WTC11 (cell line): ENCODE measurements at regions not wholly inside any gene's neighbourhood (a gene's known extent, or its start where the extent isn't known, plus 50 kb on each side); places are given as distances from the start of the nearest gene placed in this dataset.

ENCODE experiments used
- ATAC-seq: fragments of 200-7000 bp; cut with Tn5 transposase; 2 replicates; pipeline ENCODE4 v1.10.0; 2021; ENCODE audit warnings: mild to moderate bottlenecking, moderate library complexity
- CTCF ChIA-PET: fragments of 300-600 bp; sonication (Branson Sonifier 250); formaldehyde crosslinking; loops from one replicate; lab custom pipeline; 2021; ENCODE audit warnings: antibody characterized with exemption; lab: Charles Lee
- POLR2A ChIA-PET: fragments of 350-600 bp; sonication (Branson Sonifier 250); formaldehyde crosslinking; loops from one replicate; lab custom pipeline; 2021; ENCODE audit warnings: antibody characterized with exemption; lab: Charles Lee
- DNase-seq: peaks from one replicate; pipeline ENCODE4 v3.0.0; 2021; ENCODE audit warnings: low spot score
- H3K27ac Mint-ChIP-seq: 2 replicates; pipeline ENCODE4 v1.8.0; 2021; ENCODE audit warnings: mixed read lengths
- H3K27me3 Mint-ChIP-seq: 2 replicates; pipeline ENCODE4 v1.8.0; 2021; ENCODE audit warnings: low read depth, mild to moderate bottlenecking, moderate library complexity, mixed read lengths
- H3K36me3 Mint-ChIP-seq: 2 replicates; pipeline ENCODE4 v1.8.0; 2021; ENCODE audit warnings: mixed read lengths
- H3K4me1 Mint-ChIP-seq: 2 replicates; pipeline ENCODE4 v1.8.0; 2022; ENCODE audit warnings: mixed read lengths
- H3K4me3 Mint-ChIP-seq: 2 replicates; pipeline ENCODE4 v1.8.0; 2021; ENCODE audit warnings: mild to moderate bottlenecking, moderate library complexity, mixed read lengths
- H3K9me3 Mint-ChIP-seq: 2 replicates; pipeline ENCODE4 v1.8.0; 2021; ENCODE audit warnings: mixed read lengths
- AFF4 ChIP-seq: sonication (generic); formaldehyde crosslinking; IDR thresholded peaks from 2 replicates; pipeline ENCODE4 v1.8.1; 2023; ENCODE audit warnings: mild to moderate bottlenecking, missing genetic modification reagents, borderline replicate concordance
- AR ChIP-seq: fragments of 250-450 bp; sonication (Bioruptor Pico); IDR thresholded peaks from 2 replicates; pipeline ENCODE4 v1.9.0; 2021; ENCODE audit warnings: mild to moderate bottlenecking
- ATF1 ChIP-seq: sonication (generic); formaldehyde crosslinking; IDR thresholded peaks from 2 replicates; pipeline ENCODE4 v1.8.1; 2023; ENCODE audit warnings: mild to moderate bottlenecking, moderate library complexity, missing genetic modification reagents
- ATF2 ChIP-seq: sonication (generic); formaldehyde crosslinking; IDR thresholded peaks from 2 replicates; pipeline ENCODE4 v1.8.1; 2022; ENCODE audit warnings: low read depth, missing genetic modification reagents, borderline replicate concordance
- ATF3 ChIP-seq: sonication (generic); formaldehyde crosslinking; conservative IDR thresholded peaks from 2 replicates; pipeline ENCODE4 v1.8.1; 2022; ENCODE audit warnings: mild to moderate bottlenecking, missing genetic modification reagents
- CREB1 ChIP-seq: sonication (generic); formaldehyde crosslinking; IDR thresholded peaks from 2 replicates; pipeline ENCODE4 v1.8.0; 2023; ENCODE audit warnings: mild to moderate bottlenecking, missing genetic modification reagents
- GTF2I ChIP-seq: fragments of 250-450 bp; sonication (Bioruptor Pico); conservative IDR thresholded peaks from 2 replicates; pipeline ENCODE4 v1.4.0; 2021; ENCODE audit warnings: mild to moderate bottlenecking
- HMGXB4 ChIP-seq: sonication (generic); formaldehyde crosslinking; IDR thresholded peaks from 2 replicates; pipeline ENCODE4 v1.8.1; 2023; ENCODE audit warnings: mild to moderate bottlenecking, moderate library complexity, missing genetic modification reagents
- MAX ChIP-seq: sonication (generic); formaldehyde crosslinking; IDR thresholded peaks from 2 replicates; pipeline ENCODE4 v1.8.0; 2022; ENCODE audit warnings: mild to moderate bottlenecking, missing genetic modification reagents
- NR3C1 ChIP-seq: sonication (generic); formaldehyde crosslinking; conservative IDR thresholded peaks from 2 replicates; pipeline ENCODE4 v1.8.1; 2023; ENCODE audit warnings: low read depth, mild to moderate bottlenecking, missing genetic modification reagents
- PREB ChIP-seq: sonication (generic); formaldehyde crosslinking; IDR thresholded peaks from 2 replicates; pipeline ENCODE4 v1.8.1; 2022; ENCODE audit warnings: mild to moderate bottlenecking, missing genetic modification reagents, moderate library complexity, borderline replicate concordance
- PRRX2 ChIP-seq: fragments of 250-450 bp; sonication (Bioruptor Pico); IDR thresholded peaks from 2 replicates; pipeline ENCODE4 v1.8.0; 2021; ENCODE audit warnings: mild to moderate bottlenecking
- SP1 ChIP-seq: sonication (generic); formaldehyde crosslinking; conservative IDR thresholded peaks from 2 replicates; pipeline ENCODE4 v1.8.1; 2022; ENCODE audit warnings: missing genetic modification reagents
- TCF7 ChIP-seq: sonication (generic); formaldehyde crosslinking; IDR thresholded peaks from 2 replicates; pipeline ENCODE4 v1.8.0; 2022; ENCODE audit warnings: mild to moderate bottlenecking, low read depth, missing genetic modification reagents, moderate library complexity
- ZBTB21 ChIP-seq: sonication (generic); formaldehyde crosslinking; IDR thresholded peaks from 2 replicates; pipeline ENCODE4 v1.8.1; 2023; ENCODE audit warnings: mild to moderate bottlenecking, missing genetic modification reagents, borderline replicate concordance
- ZNF232 ChIP-seq: sonication (generic); formaldehyde crosslinking; IDR thresholded peaks from 2 replicates; pipeline ENCODE4 v1.8.0; 2022; ENCODE audit warnings: mild to moderate bottlenecking, missing genetic modification reagents
- ZNF281 ChIP-seq: sonication (generic); formaldehyde crosslinking; IDR thresholded peaks from 2 replicates; pipeline ENCODE4 v1.8.0; 2023; ENCODE audit warnings: mild to moderate bottlenecking, missing genetic modification reagents

GRCh38 chr1:178023181-178023618 lies 53.3 kb upstream of the SEC16B start (continued):
- no peak for TF ChIP-seq ZNF232
- TF ChIP-seq ATF2 (CRISPR knock-in tag), result no peak
- no peak for TF ChIP-seq AR (CRISPR knock-in tag)
- TF ChIP-seq CREB1 (CRISPR knock-in tag), result no peak
- TF ChIP-seq MAX (CRISPR knock-in tag), result no peak
- TF ChIP-seq PRRX2, result no peak
- TF ChIP-seq AFF4 (CRISPR knock-in tag), result no peak
- TF ChIP-seq NR3C1, result no peak
- no peak for TF ChIP-seq ZNF281

GRCh38 chr1:178024504-178024903 lies 54.6 kb upstream of the SEC16B start:
- H3K4me1 Mint-ChIP-seq, result no peaks in the 10 kb centered on the region
- peaks cover 5% of the 10 kb centered on the region; the same call in 1 of the 2 replicates for H3K36me3 Mint-ChIP-seq
- ChIA-PET POLR2A (no interaction called here), CTCF (no interaction called here)
- H3K9me3 Mint-ChIP-seq, result peaks cover 4% of the 10 kb centered on the region; the same call in 1 of the 2 replicates
- ATAC-seq, result no peak
- no peak for DNase-seq
- no peak overlapping the region; the same call in 1 of the 2 replicates for H3K27ac Mint-ChIP-seq
- no peaks in the 10 kb centered on the region for H3K27me3 Mint-ChIP-seq
- no peak overlapping the region for H3K4me3 Mint-ChIP-seq
- TF ChIP-seq AR (CRISPR knock-in tag), result no peak
- TF ChIP-seq PREB (CRISPR knock-in tag), result no peak
- no peak for TF ChIP-seq TCF7
- no peak for TF ChIP-seq ZBTB21 (CRISPR knock-in tag)
- no peak for TF ChIP-seq HMGXB4
- TF ChIP-seq SP1, result no peak
- TF ChIP-seq ATF3 (CRISPR knock-in tag), result no peak
- no peak for TF ChIP-seq GTF2I
- no peak for TF ChIP-seq ATF1 (CRISPR knock-in tag)
